GM19452 (cell line): ENCODE measurements at regions not wholly inside any gene's neighbourhood (a gene's known extent, or its start where the extent isn't known, plus 50 kb on each side); places are given as distances from the start of the nearest gene placed in this dataset.
"Not testable (repeated sequence)": the region's sequence is repeated elsewhere in the genome, so short reads cannot be mapped to it uniquely, and the experiment has no call there.

Source experiments
- ATAC-seq: cut with Tn5 transposase; IDR thresholded peaks from one replicate; pipeline ENCODE4 v1.9.1; 2021; ENCODE audit not compliant: unreplicated experiment

- ATAC-seq, result no peak
Measured at GRCh38 chr4:26233350-26233749, 87.5 kb upstream of the RBPJ start.

GRCh38 chr4:26235500-26235899, 85.3 kb upstream of the RBPJ start:
- ATAC-seq, result no peak

- ATAC-seq, result no peak
Measured at GRCh38 chr4:26237916-26238315, 82.9 kb upstream of the RBPJ start.

DNA sequence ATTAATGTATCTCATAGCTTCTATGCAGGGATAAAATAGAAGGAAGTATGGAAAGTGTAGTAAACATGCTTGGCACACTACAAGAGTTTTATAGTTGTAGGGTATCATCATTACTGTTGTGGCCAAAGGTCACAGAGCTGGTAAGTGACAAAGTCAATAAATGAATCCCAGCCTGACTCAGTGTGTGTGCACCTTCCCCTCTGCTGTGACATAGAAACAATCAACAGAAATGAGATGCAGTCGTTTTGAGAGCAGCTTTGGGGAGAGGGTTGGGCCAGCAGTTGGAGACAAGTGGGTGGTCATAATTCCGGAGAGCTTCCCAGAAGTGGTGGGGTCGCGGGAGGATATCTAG, 82.4 kb upstream of the RBPJ start:
- ATAC-seq, result no peak

GRCh38 chr4:26238778-26239679, 81.8 kb upstream of the RBPJ start:
- ATAC-seq, result no peak

DNA sequence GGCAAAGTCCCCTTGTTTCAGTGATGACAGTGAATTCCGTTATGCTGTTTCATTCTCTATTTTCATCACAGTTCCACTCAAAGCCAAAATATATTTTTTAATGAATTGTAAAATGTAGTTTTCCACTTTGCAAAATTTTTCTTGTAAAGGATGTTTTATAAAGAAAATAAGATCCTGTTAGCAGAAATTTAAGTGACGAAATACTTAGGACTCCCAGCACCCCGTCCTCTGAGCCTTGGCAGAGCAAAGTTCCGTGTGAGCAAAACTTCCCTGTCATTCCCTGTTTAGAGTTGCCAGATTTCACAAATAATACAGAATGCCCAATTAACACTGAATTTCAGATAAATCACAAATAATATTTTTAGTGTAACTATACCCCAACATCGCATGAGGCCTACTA, 81.0 kb upstream of the RBPJ start:
- ATAC-seq, result no peak

GRCh38 chr4:26241179-26241578, 79.6 kb upstream of the RBPJ start:
- no peak for ATAC-seq

DNA sequence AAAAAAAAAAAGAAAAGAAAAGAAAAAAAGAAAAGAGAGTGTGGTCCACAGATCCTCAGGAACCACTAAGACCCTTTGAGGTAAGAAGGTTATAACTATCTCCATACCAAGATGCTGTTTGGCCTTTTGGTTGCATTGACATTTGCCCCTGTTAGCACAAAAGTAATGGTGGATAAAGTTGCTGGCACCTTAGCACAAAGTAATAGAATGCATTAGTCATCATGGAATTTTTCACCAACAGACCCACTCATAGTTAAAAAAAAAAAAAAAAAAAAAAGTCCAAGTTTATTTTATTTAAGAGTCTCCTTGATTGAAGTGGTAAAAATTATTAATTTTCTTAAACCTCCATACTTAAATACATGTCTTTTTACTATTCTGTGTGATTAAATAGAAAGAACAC, 78.4 kb upstream of the RBPJ start:
- ATAC-seq, result no peak

DNA sequence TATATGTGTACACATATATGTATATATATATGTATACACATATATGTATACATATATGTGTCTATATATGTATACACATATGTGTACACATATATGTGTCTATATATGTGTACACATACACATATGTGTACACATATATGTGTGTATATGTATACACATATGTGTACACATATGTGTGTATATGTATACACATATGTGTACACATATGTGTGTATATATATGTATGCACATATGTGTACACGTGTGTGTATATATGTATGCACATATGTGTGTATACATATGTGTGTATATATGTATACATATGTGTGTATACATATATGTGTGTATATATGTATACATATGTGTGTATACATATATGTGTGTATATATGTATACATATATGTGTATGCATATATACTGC, 76.7 kb upstream of the RBPJ start:
- not testable (repeated sequence) for ATAC-seq

DNA sequence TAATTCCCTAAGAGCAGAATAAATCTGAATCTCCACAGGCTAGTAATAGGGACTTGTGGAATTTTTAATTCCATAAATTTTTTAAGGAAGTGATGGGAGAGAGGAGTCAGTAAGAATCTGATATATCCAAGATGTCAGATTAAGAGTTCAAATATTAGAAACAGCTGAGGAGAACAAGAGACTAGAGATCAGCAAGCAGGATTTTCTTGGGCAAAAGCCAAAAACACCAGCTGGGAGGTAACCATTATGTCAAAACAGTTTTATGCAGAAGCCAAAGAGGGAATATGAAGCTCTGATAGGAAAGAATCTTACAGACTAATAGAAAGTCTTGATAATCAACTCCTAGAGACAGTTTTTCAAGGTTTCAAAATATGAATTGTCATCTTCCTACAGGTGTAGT, 72.2 kb upstream of the RBPJ start:
- ATAC-seq, result no peak

DNA sequence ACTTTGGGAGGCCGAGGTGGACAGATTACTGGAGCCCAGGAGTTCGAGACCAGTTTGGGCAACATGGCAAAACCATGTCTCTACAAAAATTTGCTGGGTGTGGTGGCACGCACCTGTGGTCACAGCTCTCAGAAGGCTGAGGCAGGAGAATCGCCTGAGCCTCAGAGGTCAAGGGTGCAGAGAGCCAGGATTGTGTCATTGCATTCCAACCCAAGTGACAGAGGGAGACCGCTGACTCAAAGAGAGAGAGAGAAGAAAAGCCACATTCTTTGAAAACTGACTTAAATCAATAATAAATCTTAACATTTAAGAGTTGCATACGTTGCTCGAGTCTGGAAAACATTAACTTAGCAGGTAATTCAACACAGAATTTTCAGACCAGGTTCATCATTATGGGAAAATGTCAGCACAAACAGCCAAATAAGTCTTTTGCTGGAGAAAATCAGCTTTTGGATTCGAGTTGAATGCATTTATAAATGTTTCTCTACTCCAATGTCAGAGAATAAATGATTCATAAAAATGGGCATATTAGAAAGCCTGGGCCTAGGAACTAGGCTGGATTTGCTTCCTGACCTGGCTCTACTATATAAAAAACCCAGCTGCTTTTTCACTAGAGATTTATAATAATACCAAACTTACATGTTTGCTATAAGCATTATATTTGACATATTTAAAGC, 68.3 kb upstream of the RBPJ start:
- ATAC-seq, result peak; percentile 80

- ATAC-seq, result no peak
Measured at GRCh38 chr4:26253968-26254367, 66.8 kb upstream of the RBPJ start.

DNA sequence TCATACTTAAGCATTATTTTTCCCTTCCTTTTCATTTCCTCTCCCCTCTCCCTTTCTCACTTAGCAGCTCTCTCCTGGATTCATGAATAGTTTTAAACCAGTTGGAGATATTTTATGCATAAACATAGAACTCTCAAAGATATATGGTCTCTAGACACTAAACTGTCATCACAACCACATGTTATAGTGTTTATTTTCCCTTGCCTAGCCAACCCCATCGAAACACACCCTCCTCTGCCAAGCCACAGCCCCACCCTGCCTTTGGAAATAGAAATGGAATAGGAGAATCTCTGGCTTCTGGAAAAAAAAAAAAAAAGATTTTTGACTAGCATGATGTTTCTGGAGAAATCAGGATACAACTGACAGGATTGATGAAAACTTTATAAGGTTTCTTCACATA, 64.8 kb upstream of the RBPJ start:
- ATAC-seq, result no peak

GRCh38 chr4:26257444-26257843, 63.4 kb upstream of the RBPJ start:
- ATAC-seq, result not testable (repeated sequence)

DNA sequence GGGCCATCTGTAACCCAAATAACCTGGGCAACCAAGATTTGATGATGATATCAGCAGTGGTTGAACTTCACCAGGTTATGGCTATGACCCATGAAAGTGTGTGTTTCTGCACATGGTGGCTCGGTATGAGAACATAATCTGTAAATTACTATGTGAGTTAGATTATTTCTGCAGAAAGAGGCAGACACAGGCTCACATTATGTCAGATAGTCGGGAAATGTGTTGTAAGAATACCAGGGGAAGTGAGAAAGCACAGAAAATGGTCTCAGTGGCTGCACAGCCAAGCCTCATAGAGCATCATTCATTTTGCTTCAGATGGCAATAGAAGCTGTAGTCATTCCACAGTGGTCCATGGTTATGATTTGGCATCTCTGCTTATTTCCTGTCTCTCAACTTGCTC, 63.0 kb upstream of the RBPJ start:
- ATAC-seq, result peak; percentile 74

DNA sequence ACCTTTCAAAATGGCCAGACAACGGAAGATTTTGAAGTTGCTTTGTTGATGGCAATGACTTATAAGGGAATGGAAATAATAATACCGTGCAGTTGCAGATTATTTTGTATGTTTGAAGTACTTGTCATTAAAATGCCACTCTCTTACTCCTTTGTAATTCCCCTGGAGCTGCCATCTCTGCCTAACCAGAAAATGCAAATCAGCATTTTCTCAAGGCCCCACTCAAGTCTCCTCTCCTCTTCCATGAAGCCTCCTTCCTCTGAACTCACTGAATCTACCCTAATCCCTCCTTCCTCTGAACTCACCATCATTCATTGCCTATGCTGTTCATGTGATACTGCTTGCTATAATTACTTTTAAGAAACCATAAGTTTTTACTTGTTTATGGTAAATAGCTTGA, 60.2 kb upstream of the RBPJ start:
- ATAC-seq, result no peak

- ATAC-seq, result no peak
Measured at GRCh38 chr4:26261405-26261804, 59.4 kb upstream of the RBPJ start.

DNA sequence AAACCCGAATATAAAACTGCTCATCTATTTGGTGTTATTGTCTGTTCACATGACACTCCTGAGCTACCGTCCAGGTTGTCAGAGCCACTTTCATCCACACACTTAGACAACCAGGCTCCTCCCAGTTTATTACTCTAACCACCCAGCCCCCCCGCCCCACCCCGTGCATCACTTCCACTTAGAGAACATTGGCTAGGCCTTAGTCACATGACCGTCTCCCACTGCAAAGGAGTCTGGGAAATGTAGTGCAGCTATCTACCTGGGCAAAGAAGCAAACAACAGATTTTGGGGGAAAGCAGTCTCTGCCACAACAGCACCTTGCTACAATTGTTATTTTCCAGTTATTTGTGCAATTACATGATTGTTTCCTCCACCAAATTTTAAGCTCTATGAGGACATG, 57.6 kb upstream of the RBPJ start:
- ATAC-seq, result no peak

- ATAC-seq, result no peak
Measured at GRCh38 chr4:26264109-26264508, 56.7 kb upstream of the RBPJ start.

DNA sequence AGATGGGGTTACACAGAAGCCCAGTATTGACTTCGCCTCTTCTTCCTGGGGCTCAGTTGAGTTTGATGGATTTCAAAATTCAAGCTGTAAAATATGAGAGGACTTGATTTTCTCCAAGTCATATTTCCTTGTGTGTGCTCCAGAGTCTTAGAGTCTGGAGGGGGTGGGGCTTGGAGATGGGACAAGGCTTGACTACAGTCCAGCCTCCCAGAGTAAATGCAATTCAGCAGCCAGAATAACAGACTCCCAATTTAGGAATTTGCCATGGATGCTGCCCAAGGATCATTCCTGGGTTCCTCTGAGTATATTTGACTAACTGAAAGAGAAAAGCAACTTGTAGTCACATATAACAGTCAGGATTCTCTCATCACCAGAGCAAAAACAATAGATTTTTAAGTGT, 53.7 kb upstream of the RBPJ start:
- ATAC-seq, result no peak

DNA sequence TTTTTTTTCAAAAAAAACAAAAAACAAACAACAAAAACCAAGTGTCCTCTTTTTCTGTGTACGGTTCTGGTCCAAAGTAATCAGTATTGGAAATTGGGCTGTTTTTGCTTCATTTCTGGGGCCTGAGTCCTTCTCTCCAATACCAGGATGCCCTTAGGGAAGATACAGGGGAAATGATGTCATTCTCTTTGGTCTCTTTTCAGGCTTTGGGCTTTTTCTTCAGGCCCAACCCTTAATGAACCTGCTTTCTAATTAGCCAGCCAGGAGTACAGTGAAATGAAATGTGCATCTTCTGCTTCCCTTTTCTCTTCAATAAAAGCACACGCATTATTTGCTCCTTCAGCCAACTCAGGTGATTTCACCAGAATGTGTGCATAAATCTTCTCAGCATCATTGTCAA, 52.6 kb upstream of the RBPJ start:
- ATAC-seq, result no peak

GRCh38 chr4:26269038-26269437, 51.8 kb upstream of the RBPJ start:
- ATAC-seq, result no peak
